ENCODE measurements at regions not wholly inside any gene's neighbourhood (a gene's known extent, or its start where the extent isn't known, plus 50 kb on each side); places are given as distances from the start of the nearest gene placed in this dataset.

DNA sequence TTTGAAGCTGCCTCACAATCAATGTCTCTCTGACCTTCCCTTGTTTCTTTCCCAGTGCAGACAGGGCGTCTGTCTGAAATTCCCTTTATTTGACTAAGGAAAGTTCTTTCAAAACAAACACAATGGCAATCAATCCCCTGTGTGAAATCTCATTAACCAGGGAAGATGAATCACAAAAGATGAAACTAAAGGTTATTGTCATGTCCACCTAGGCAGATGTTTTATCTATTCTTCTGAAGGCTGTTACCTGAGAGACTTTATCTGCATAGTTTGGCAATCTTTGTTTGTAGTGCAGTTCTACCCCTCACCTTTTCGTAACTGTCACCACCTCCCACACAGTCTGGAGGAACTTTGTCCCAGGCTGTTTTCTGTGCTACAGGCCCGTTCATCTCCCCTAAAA lies 217.5 kb upstream of the RIOK2 start:
- DNase-seq (ENCODE audit: low read depth, low spot score): no peak

DNA sequence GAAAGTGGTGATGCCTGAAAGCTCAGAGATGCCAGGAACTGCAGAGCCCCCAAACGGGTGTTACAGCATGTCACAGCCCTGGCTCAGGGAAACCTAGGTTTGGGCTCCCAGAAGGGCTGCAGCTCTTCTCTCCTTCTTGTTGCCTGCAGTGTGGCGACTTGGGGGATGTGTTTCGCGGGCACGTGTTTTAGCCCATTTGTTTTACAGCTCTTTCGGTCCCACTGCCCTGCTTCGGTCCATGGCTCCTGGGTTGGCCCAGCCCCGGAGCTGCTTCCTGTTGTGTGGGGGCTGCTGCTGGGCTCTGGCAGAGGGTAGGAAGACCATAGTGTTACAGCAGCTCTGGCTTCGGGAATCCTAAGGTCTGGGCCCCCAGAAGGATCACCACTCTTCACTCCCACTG lies 222.9 kb upstream of the RIOK2 start:
- DNase-seq (ENCODE audit: low read depth, low spot score): no peak

DNA sequence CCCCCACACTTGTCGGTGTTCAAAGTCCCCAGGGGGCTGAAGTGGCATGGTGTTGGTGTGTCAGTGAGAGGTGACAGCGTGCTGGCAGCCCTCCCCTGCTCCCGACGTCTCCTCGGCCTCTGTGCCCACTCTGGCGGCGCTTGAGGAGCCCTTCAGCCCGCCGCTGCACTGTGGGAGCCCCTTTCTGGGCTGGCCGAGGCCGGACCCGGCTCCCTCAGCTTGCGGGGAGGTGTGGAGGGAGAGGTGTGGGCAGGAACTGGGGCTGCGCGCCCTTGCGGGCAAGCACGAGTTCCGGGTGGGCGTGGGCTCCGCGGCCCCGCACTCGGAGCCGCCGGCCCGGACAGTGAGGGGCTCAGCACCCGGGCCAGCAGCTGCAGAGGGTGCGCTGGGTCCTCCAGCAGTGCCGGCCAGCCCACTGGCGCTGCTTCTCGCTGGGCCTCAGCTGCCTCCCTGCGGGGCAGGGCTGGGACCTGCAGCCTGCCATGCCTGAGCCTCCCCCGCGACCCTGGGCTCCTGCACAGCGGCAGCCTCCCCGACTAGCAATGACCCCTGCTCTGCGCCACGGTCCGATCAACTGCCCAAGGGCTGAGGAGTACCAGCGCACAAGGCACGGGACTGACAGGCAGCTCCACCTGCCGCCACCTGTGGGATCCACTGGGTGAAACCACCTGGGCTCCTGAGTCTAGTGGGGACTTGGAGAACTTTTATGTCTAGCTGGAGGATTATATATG lies 224.1 kb upstream of the RIOK2 start:
- no peak for DNase-seq (ENCODE audit: low read depth, low spot score)

DNA sequence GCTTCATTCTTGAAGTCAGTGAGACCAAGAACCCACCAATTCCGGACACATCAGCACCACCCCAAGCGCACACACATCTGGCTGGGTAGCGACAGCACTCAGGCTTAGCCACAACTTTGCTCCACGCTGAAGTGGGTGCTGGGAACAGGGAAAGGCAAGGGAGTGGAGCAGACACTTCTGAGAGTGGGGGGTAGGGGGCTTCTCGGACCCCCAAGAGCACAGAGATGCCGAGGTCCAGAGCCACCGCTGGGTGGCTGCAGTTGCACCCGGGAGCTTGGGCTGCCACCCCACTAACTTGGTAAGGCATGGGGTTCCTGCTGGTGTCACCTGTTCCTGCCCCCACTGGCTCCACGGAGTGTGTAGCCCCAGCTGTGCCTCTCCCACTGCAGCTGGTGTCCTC lies 225.3 kb upstream of the RIOK2 start:
- DNase-seq (ENCODE audit: low read depth, low spot score): no peak

DNA sequence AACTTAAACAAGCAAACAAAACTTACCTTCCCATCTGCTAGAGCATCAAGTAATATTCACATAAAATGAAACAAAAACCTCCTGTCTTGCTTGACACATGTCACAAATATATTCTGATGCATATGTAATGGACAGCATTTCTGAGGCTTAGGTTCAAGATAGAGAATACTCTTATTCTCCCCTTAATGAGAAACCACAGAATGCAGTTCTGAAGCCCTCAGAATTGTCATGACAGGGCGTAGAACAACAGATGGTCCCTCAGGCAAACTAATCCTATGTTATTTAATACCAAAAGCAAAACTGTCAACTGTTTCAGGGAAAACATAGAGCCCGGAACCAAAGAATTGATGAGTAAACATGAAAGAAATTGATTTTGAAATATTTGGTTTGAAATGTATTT lies 229.9 kb upstream of the RIOK2 start:
- DNase-seq (ENCODE audit: low read depth, low spot score): no peak

DNA sequence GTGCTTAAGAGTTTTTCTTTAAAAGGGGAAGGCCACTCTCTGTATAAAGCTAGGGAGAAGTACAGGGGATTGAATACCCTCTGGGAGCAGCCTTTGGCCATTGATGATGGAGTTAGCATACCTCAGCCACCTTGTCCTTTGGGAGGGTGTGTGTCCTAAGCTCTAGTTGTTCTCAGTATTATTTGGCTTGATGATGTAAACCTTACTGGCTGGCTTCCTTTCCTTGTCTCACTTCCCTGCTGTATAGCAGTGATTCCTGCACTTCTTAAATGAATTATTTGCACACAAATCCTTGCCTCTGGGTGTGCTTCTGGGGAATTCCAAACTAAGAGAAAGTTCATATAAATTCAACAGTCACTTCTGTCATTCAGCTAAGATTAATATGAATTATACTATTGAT lies 234.9 kb upstream of the RIOK2 start:
- no peak for DNase-seq (ENCODE audit: low read depth, low spot score)

DNA sequence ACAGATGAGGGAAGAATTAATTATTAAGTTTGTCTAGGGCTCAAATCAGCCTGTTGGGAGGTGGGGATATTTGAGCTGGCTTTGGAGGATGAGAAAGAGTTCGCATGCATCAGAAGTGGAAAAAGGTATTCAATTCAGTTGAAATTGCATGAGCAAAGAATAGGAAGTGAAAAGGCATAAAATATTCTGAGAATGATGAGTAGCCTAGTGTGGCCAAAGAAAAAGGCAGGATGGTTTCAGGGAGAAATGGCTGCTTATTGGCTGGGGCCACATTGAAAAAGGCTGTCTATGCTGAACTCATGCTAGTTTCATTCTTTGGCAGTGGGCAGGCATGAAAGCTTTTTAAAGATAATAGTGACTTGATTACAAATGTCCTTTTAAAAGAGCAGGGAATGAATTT lies 235.4 kb upstream of the RIOK2 start:
- no peak for DNase-seq (ENCODE audit: low read depth, low spot score)

DNA sequence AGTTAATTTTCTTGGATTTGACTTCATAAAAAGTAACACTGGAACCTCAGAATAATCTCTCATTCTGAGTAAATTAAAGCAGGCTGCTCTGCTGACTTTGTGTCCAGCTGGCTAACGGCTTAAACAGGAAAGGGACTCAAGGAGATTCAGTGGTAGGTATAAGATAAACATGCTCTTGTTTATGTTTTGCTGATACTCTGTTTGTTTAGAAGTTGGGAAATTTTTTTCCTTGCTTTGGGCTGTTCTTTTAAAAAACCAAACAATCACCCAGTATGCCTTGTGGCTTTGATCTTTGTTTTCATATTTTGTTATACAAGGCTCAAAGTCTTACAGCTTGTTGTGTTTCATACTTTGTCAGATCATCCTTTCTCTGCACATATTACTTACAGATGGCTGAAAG lies 237.6 kb upstream of the RIOK2 start:
- DNase-seq (ENCODE audit: low read depth, low spot score): no peak

DNA sequence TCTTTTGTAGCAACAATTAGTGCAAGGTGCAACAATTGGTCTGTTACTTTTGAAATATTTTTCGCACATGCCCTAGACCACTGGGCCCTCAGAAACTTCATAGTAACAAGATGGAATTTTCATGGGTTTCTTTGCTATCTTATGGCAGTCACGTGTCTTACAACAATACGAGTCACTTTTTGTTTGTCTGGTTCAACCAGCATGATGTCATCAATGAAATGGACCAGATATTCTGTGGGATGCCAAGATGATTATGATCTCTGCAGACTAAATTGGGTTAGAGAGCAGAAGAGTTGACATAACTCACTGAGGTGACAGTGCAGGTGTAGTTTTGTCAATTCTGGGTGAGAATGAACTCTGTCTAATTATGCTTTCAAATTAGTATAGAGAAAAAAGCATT lies 239.6 kb upstream of the RIOK2 start:
- DNase-seq (ENCODE audit: low read depth, low spot score): no peak

DNA sequence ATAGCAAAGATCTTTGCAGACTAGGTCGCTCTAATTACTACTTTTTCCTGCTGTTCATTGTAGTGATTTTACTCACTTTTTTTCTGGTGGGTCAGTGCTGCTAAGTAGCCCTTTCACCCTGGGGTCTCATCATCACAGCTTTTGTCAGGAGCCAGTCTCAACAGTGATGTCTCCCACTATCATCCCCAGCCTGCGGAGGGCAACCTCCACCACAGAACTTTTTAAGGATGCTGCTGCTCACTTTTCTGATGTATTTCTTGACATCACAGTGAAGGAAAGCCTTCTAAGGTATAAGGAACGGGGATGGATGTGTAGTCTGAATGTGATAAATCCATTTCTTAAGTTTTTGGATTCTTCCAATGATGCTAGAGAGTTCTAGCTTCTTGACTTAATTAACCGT lies 242.5 kb upstream of the RIOK2 start:
- peak; percentile 14 for DNase-seq (ENCODE audit: low read depth, low spot score)

DNA sequence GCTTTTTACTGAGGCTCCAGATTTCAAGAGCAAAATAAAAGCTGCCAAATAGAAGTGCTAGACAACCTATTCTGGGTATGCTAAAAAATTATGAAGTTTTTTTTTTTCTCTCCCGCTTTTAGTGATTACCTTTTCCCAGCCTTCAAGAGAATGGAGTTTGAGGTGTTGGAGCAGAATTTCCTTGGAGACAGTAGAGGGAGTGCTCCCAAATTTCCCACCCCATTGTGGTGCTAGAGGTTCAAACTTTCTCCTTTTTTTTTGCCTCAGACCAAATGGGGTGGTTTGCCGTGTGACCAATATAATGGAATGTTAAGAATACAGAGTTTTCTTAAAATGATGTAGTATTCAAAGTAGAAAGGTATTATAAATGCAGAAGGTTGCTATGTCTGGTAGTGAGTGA lies 244.2 kb upstream of the RIOK2 start:
- DNase-seq (ENCODE audit: low read depth, low spot score): no peak

DNA sequence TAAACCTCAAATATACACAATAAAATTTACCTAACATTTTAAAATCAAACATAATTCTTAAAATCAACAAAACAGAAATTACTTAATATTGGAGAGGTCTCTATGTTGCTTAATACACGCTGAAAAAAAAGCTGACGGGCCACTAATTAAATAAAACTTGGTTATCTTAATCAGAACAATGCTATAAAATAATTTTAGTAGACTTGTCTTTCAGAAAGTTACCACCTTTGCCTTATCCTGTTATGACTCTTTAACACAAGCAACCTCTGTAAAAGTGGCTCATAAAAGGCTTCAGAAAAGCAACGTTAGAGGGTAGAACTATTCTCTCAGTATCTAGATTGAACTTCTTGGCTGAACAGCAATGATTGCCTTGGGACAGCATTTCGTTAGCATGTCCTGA lies 251.0 kb upstream of the RIOK2 start:
- DNase-seq (ENCODE audit: low read depth, low spot score): no peak

DNA sequence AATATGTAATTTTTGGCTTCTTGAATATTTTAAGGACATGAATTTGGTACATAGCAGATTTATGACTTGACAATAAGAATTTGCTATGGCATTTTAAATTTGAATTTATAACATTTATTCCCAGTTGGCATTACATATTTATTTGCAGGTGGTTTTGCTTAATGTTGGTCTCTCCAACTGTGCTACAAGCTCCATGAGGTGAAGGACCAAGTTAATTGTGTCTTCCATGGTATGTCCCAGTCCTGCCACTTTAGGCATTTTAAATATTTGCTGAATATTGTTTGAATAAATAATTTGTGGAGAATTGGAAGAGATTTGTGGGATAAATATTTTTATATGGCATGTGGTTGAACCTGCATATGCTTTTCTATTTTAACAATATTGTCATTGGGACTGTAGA lies 253.4 kb upstream of the RIOK2 start:
- no peak for DNase-seq (ENCODE audit: low read depth, low spot score)

DNA sequence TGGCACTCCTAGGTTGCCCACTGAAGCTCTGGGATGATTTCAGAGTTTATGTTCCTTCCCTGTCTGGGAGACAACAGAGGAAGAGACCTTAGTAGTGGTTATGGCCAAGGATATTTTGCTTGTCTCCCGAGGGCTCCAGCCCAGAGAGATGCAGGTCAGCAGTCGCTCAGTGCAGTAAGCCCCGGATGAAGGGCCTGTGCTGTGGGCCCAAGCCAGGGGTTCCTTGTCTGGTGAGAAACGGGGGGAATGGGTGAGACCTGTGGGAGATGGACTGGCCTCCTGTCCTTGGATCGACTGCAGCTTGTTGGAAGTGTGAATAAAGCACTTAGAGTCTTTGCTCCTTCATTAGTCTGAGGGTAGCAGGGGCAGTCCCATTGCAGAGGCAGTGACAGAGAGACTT lies 260.7 kb upstream of the RIOK2 start:
- no peak for DNase-seq (ENCODE audit: low read depth, low spot score)

DNA sequence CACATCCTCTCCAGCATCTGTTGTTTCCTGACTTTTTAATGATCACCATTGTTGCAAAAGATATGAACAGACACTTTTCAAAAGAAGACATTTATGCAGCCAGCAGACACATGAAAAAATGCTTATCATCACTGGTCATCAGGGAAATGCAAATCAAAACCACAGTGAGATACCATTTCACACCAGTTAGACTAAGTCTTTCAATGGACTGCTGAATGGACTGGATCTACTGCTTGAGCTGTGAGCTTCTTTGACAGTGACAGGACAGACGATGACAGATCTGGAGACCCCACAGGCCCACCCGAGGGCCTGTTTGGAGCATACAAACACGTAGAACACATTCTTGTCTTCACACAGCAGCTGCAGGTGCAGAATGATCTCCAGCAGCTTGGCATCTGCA lies 266.1 kb upstream of the RIOK2 start:
- no peak for DNase-seq (ENCODE audit: low read depth, low spot score)

DNA sequence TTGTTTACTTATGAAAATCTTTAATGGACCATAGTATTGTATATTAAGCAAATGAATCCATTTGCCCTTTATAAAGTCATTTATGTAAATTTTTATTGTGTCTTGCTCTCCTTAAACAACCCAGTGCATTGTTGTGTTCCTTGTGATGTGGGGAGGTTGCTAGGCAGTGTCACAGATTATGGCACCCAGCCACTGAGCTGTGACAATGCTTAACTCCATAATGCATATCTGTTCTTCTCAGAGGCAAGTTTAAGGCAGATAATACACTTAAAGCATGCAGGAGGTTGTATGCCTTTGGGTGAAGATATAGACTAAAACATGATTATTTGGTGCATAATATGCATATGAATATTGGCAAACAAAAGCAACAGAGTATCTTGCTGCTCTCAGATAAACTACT lies 269.6 kb upstream of the RIOK2 start:
- no peak for DNase-seq (ENCODE audit: low read depth, low spot score)

DNA sequence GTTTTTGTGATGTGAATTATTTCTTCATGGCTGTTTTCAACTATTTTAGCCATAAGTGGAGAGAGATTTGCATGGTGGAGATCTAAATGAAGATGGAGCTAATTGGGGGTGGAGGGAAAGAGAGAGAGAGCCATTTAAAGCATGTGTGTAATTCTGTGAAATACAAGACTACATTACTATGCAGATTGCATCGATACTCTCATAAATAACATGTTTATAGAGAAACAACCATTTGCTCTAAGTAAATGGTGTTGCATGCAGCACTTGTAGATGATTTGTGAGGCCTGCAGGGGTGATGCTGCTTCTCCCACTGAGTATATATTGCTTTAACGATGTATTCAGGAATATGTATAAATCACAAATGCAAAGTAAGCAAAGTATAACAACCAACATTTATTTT lies 270.2 kb upstream of the RIOK2 start:
- DNase-seq (ENCODE audit: low read depth, low spot score): no peak

DNA sequence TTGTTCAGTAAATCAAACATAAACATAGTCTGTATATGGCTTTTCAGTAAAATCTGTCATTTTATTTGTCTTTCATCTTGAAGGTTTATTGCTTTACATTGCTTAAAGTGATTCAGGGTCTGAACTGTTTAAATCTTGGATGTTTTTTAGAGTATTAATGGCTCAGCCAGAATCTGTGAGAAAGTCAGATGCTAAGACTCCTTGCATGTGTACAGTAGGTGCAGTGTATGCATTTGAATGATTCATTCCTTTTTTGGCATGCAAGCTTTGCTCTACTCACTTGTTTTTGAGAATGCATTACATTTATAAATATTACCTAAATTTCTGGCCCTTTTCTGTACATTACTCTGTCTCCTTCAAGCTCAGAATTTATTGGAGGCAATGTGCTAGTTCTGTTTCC lies 271.0 kb upstream of the RIOK2 start:
- no peak for DNase-seq (ENCODE audit: low read depth, low spot score)

DNA sequence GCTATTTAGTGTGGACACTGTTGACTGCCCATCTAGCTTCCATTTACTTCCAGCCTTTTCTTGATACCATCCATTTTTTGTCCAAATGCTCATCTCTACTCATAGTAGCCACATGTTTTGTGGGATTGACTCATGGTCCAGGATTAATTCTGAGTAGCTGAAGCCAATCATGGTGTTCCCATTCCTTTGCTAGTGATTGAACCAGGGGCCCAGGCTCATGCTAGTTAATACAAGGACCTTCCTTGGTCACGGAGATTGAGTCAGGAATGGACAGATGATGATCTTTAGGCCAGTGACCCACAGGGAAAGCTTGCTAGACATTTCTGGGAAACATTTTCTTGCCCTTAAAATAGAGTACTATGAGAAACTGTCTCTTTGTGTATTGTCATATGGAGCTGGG lies 272.9 kb upstream of the RIOK2 start:
- no peak for DNase-seq (ENCODE audit: low read depth, low spot score)

DNA sequence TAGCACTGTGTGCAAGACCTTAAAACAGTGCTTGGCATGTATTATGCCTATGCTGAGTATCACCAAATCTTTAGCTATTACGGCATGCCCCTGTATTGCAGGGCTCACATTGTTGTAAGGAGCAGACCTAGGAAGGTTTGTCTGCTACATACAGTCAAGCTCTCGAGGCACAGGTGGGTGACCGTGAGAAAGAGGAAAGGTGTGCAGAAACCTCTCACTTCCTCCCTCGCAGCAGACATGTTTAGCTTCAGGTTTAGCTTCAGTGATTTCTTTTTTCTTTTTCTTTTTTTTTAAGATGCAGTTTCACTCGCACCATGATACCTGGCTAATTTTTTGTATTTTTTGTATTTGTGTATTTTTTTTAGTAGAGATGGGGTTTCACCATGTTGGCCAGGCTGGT lies 275.8 kb upstream of the RIOK2 start:
- no peak for DNase-seq (ENCODE audit: low read depth, low spot score)

DNA sequence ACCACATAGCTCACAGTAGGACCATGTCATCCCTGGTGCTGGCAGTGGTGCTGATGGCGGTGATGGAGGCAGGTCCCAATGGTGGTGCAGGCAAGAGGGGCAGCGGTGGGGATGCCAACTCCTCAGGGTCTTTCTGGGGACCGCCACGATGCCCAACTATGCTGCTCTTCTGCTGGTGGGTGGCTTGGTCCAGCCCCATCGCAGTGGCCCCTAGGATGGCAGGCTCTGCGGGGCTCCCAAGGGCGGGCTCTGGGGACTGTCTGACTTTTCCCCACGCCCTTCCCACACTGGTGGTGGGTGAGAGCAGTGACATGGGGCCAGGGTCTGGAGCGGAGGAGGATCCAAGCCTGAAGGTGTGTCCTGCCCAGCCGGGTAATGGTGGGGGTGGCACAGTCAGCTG lies 288.9 kb upstream of the RIOK2 start:
- DNase-seq (ENCODE audit: low read depth, low spot score): no peak

DNA sequence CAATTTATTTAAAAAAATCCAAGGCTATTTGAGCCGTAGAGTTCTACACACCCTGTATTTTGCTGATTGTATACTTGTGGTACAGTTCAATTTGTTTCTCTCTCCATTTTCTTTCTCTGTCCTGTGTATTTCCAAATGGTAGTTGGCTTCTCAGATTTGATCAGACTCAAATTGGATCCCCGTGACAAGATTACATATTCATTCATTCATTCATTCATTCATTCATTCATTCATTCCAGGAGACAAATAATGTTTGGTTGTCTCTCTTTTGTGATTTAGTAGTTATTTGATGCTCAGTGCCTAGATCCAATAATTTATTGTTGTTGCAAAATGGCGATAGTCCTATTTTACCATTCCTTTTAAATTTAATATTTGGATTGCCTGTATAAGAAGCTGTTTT lies 292.8 kb upstream of the RIOK2 start:
- no peak for DNase-seq (ENCODE audit: low read depth, low spot score)

DNA sequence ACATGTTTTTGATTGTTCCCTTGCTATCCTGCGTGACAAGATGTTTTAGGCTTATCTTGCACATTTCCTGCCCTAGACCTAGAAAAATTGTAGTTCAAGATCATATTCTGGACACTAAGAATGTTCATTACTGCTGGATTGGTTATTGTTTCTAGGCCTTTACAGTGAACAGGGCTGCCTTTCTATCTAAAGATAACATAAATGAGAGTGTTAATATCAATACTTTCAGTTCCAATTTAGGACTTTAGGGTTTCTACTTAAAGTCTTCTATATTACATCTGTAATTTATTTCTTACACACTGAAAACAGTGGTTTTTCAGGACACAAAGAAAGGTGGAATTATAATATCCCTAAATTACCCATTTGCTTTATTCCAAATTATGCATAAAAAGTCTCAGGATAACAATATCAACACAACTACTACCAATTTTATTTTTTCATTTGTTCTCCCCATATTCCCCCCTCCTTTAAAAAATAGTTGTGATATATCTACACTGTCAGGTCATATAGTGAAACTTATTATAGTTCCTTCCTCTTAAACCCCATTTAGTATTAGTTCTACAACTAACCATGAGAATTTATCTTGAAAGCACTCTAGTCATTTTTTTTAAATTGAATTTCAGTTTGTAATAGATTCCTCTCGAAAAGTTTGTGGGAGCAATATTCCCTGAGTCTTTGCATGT lies 293.9 kb upstream of the RIOK2 start:
- no peak for DNase-seq (ENCODE audit: low read depth, low spot score)

DNA sequence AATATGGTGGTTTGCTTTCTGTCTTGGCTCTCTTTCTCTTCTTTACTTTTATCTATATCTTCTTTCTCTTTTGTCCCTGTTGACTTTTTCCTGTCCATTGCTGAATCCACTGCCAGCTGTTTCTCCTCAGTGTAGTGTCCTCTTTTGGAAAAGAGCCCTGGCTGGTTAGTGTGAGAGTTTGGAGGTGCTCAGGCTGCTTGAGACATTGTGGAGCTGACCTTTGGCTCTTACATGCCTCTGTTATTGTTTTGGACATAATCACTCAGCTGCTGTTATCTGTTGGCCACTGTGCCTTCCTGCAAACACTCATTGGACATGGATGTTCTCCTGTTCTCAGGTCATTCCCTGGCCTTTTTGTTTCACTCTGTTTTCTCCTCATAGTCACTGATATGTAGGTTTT lies 295.4 kb upstream of the RIOK2 start:
- DNase-seq (ENCODE audit: low read depth, low spot score): no peak

All from astrocyte of the hippocampus (primary cell).